ENCODE measurements at regions not wholly inside any gene's neighbourhood (a gene's known extent, or its start where the extent isn't known, plus 50 kb on each side); places are given as distances from the start of the nearest gene placed in this dataset.

DNA sequence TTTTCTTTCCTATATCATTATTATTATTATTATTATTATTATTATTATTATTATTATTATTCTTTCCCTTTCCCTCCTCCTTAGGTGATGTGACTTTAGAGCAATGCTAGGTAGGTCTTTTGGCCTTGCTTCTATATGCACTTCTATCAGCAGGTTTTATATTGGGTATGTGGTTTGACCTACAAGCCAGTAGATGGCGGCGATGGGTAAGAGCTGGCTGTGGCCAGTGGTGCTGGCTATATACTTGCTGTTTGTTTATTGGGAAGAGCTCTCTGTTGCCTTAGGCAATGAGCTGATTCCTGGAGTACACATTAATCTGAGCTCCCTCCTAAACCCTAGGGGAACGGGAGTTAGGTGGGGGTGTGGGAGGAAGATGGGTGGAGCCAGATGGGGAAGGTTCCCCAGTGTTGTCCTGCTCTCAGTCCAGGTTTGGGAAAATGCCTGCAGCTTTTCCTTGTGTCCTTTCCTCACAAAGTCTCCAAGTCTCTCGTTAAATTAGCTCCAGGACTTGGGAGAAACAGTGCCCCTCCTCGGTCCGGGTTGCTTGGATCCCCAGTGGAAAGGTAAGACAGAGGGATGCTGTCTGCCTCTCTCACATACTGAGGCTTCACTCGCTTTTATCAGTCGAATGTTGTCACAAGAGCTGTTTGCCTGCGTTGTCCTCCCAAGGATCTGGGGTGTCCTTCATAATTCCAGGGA is 72.2 kb upstream of the HNRNPA1L2 start:
- peak; percentile 53 for TF ChIP-seq RAD21 (IDR thresholded peaks at IDR 0.05; ENCODE audit: low read depth)
